Occipital lobe (tissue), 1 donor: ENCODE measurements at regions not wholly inside any gene's neighbourhood (a gene's known extent, or its start where the extent isn't known, plus 50 kb on each side); places are given as distances from the start of the nearest gene placed in this dataset.
"Not testable (repeated sequence)": the region's sequence is repeated elsewhere in the genome, so short reads cannot be mapped to it uniquely, and the experiment has no call there.

Experiments
- DNase-seq: peaks from one replicate; lab custom pipeline; 2025; lab: John Stamatoyannopoulos, UW

- DNase-seq: no peak
Measured at GRCh38 chr2:187867165-187867564, 312.9 kb upstream of the TFPI start.

- DNase-seq: no peak
Measured at GRCh38 chr2:187869195-187869594, 315.0 kb upstream of the TFPI start.

- DNase-seq: no peak
Measured at GRCh38 chr2:187871506-187871905, 317.3 kb upstream of the TFPI start.

GRCh38 chr2:187873132-187873531 is 318.9 kb upstream of the TFPI start:
- no peak for DNase-seq

GRCh38 chr2:187874786-187875185 is 320.6 kb upstream of the TFPI start:
- DNase-seq: no peak

GRCh38 chr2:187875261-187876141 is 321.3 kb upstream of the TFPI start:
- no peak for DNase-seq

GRCh38 chr2:187876554-187876953 is 322.3 kb upstream of the TFPI start:
- DNase-seq: no peak

GRCh38 chr2:187877391-187877790 is 323.2 kb upstream of the TFPI start:
- no peak for DNase-seq

- DNase-seq: no peak
Measured at GRCh38 chr2:187878112-187878511, 323.9 kb upstream of the TFPI start.

- DNase-seq: no peak
Measured at GRCh38 chr2:187879491-187879890, 325.3 kb upstream of the TFPI start.

GRCh38 chr2:187884003-187884402 is 329.8 kb upstream of the TFPI start:
- no peak for DNase-seq

GRCh38 chr2:187890690-187891089 is 336.5 kb upstream of the TFPI start:
- DNase-seq: no peak

GRCh38 chr2:187900021-187900420 is 345.8 kb upstream of the TFPI start:
- DNase-seq: no peak

GRCh38 chr2:187906021-187906420 is 351.8 kb upstream of the TFPI start:
- no peak for DNase-seq

- DNase-seq: not testable (repeated sequence)
Measured at GRCh38 chr2:187910922-187911321, 356.7 kb upstream of the TFPI start.

GRCh38 chr2:187912950-187913349 is 358.7 kb upstream of the TFPI start:
- DNase-seq: no peak

- DNase-seq: no peak
Measured at GRCh38 chr2:187915810-187916209, 361.6 kb upstream of the TFPI start.

GRCh38 chr2:187916799-187917198 is 362.6 kb upstream of the TFPI start:
- DNase-seq: no peak

- DNase-seq: no peak
Measured at GRCh38 chr2:187917535-187917934, 363.3 kb upstream of the TFPI start.

GRCh38 chr2:187918996-187919821 is 365.0 kb upstream of the TFPI start:
- no peak for DNase-seq

GRCh38 chr2:187920511-187920910 is 366.3 kb upstream of the TFPI start:
- DNase-seq: no peak

- DNase-seq: no peak
Measured at GRCh38 chr2:187922846-187923245, 368.6 kb upstream of the TFPI start.

GRCh38 chr2:187924293-187924692 is 367.4 kb upstream of the GULP1 start:
- no peak for DNase-seq
